Loucy (cell line): ENCODE measurements at regions not wholly inside any gene's neighbourhood (a gene's known extent, or its start where the extent isn't known, plus 50 kb on each side); places are given as distances from the start of the nearest gene placed in this dataset.

Source experiments
- CTCF ChIP-seq: fragments of 200-600 bp; sonication (generic); conservative IDR thresholded peaks from 2 replicates; pipeline ENCODE4 v1.5.1; 2014; ENCODE audit warnings: mild to moderate bottlenecking, antibody characterized with exemption, low read length
- EZH2phosphoT487 ChIP-seq: fragments of 200-600 bp; IDR thresholded peaks from 2 replicates; pipeline ENCODE4 v1.6.1; 2018; ENCODE audit warnings: antibody characterized with exemption, mild to moderate bottlenecking, moderate library complexity, borderline replicate concordance

- no peak for TF ChIP-seq CTCF
- no peak for TF ChIP-seq EZH2phosphoT487
Observed at GRCh38 chr5:99544356-99544755, 615.5 kb upstream of the CHD1 start.
